Stimulated activated CD4-positive, alpha-beta T cell treated with anti-CD3 and anti-CD28 coated beads, Interleukin-12 subunit alpha, Interleukin-12 subunit beta, amount 100 ng/mL, for 4 hours (primary cell): ENCODE measurements at regions not wholly inside any gene's neighbourhood (a gene's known extent, or its start where the extent isn't known, plus 50 kb on each side); places are given as distances from the start of the nearest gene placed in this dataset.
"Not testable (repeated sequence)": the region's sequence is repeated elsewhere in the genome, so short reads cannot be mapped to it uniquely, and the experiment has no call there.

Experiments
- DNase-seq: peaks from one replicate; pipeline ENCODE4 v3.0.0-alpha.2; 2020

GRCh38 chr10:106280896-106281460 lies 883.5 kb downstream of the SORCS1 start:
- DNase-seq = no peak

DNA sequence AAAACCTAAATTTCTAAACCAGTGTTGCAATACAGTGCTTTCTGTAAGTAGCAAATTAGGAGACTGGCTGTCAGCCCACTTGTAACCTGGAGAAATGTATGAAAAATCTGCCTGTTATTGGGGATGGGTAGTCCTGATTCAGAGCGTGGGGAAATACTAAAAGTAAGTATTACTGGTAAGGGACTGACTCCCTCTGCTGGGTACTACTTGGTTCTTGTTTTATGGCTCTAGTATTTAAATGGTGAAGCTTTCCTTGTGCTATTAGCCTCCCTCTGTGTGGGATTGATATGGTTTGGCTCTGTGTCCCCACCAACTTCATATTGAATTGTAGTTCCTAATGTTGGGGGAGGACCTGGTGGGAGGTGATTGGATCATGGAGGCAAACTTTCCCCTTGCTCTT lies 886.1 kb downstream of the SORCS1 start:
- no peak for DNase-seq

DNA sequence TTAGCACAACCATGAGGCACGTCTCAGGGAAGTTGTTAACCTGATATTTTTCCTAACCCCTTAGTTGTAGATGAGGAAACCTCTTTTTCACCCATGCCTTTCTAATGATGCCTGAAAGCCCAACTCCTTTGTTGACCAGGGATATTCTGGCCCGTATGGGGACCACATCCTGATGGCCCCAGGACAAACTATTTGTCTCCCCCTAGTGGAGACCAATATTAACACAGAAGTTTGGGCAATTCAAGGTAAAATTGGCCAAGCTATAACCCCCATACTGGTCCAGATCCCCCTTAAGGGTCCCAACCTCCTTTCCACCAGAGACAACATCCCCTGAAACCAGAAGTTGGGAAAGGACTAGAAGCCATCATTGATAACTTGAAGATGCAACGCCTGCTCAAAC lies 893.3 kb downstream of the SORCS1 start:
- no peak for DNase-seq

DNA sequence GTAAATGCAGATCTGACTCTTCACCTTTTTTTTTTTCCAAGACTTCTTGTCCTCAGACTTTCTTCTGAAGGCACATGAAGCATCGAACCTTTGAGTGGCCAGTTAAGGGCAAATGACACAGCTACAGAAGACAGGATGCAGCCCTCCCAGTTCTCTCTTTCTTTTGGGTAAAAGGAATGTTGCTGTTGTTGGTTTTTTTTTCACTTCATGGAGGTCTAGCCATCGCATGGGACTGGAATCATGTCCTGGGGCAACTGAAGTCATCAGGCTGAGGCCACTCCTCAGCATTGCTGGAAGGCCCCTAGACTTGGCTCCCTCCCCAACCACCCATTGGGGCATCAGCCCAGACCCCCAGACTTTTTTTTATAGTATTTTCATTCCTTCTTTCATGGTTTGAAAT lies 896.5 kb downstream of the SORCS1 start:
- DNase-seq = no peak

GRCh38 chr10:106267591-106267990 lies 896.9 kb downstream of the SORCS1 start:
- DNase-seq = no peak

GRCh38 chr10:106257432-106257831 lies 907.1 kb downstream of the SORCS1 start:
- not testable (repeated sequence) for DNase-seq

GRCh38 chr10:106255111-106255678 lies 909.3 kb downstream of the SORCS1 start:
- no peak for DNase-seq

DNA sequence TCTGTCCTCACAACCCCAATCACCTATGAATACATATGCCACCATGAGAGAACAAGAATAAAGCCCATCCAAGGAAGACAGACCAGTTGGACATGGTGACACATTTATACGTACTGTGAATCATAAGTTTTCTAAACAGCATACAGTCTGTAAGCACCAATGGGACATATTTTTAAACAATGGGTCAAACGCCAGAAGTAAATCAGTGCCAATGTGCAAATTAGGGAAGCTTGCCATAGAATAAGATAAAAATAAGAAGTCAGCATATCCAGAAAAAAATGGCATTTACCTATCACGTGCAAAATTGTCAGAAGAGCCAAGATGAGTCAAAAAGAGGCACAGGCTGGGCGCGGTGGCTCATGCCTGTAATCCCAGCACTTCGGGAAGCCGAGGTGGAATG lies 910.4 kb downstream of the SORCS1 start:
- no peak for DNase-seq

DNA sequence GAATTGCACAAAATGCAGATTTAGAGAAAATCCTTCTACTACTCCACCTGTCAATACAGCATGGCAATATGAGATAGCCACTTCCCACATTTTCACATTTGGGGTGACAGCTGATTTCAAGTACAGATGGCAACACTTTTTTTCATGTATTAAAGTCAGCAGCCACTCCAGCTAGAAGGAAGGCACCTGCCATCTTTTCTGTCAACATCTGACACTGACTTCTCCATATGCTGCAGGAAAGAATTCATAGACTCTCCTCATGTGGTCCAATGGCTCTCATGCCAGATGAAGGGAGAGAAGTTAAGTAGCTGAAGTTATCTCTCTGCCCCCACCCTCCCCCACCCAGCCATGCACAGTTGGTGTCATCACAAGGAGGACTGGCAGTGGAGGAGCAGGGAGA lies 912.0 kb downstream of the SORCS1 start:
- DNase-seq = no peak

GRCh38 chr10:106251573-106251972 lies 912.9 kb downstream of the SORCS1 start:
- no peak for DNase-seq

GRCh38 chr10:106242301-106242700 lies 922.2 kb downstream of the SORCS1 start:
- DNase-seq = no peak

DNA sequence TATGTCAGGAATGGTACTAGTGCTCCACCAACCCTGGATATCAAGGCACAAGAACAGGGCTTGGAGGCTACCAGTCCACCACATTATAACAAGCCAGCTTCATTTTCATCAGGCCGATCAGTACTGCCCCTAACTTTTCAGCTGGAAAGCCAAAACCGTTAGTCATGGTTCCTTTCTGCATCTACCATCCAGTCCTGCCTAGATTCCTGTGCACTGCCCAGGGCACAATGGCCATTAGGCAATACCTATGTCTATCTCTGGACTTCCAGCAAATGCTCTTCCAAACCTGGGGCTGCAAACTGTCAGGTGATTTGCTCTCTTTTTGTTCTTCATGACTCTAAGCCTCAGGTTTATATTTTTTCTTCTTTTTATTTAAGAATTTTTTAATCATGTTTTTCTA lies 937.7 kb downstream of the SORCS1 start:
- no peak for DNase-seq

DNA sequence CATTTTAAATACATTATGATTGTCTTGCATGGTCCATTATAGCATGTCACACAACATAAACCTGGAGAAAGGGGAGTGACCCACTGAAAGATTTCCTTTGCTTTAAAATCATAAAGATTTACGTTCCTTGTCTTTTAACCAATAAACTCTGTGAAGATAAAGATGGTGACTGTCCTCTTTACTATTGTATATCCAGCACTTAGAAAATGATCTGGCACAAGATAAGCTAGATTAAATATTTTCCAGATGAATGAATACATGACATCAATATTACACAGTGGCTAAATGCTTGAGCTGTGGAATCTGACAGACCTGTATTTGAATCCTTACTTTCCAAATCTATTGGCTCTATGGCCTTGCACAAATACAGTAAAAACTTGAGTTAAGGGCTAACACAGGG lies 938.4 kb downstream of the SORCS1 start:
- DNase-seq = no peak

DNA sequence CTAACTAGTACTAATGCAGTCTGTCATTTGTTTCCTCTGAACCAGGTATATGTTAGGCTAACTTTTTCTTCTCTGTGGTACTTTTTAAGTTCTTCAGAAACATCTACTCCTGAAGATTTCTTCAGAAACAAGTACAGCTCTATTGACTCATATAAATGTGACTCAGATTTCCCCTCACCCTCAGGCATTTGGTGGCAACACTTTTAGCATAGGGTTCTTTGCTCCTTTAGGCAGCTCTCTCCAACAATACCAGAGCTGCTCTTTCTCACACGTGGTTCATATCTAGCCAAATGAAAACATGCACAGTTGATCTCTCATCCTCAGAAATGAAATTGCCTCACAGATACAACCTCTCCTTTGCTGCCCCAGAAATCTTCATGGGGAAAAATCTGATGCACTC lies 939.8 kb downstream of the SORCS1 start:
- DNase-seq = no peak

DNA sequence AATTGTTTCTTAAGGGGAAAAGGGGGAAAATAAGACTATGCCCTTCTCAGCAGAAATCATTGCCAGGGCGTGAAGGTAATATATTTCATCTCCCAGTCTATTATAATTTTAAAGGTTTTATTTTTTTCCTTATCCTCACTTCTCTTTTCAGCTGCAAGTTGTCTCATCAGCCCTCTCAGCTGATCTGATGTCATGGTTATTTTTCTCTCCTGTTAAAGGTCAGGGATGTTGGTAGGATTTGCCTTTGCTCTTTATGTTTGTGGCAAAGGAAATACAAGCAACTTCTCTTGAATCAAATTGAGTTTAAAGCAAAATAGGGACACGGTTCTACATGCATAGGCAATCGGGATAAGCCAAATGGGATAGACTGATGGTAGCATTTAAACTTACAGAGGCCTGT lies 946.9 kb downstream of the SORCS1 start:
- DNase-seq = no peak

DNA sequence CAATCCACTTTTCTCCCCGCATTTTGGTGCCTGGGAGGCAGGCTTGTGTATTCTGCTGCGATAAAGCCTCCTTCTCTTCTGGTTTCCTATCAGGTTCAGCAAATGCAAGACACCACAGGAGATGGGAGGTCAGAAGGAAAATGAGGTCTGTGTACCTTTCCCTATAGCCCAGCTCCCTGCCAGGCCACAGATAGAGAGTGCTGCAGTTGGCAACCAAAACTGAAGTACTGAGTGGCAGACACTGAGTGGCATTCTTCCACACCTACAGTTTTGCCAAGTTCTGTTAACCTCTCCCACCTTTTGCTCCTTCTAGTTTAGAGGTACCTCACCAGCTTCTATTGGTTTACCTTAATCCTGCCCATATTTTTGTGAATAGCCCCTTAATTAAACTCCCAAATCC lies 948.4 kb downstream of the SORCS1 start:
- DNase-seq = no peak

DNA sequence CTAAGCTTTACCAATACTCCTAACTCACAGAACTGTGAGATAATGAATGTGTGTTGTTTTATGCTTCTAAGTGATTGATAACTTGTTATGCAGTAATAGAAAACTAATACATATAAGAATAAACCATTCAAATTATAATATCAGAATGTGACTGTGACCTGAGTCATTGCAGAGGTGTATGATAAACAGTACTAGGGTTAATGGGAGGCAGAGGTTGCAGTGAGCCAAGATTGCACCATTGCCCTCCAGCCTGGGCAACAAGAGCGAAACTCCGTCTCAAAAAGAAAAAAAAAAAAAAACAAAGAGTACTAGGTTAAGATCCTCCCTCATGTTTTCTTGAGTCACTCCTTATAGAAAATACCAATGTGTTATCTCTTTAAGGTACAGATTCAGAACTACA lies 950.3 kb downstream of the SORCS1 start:
- DNase-seq = no peak

- no peak for DNase-seq
Observed at GRCh38 chr10:106213493-106213892, 951.0 kb downstream of the SORCS1 start.

DNA sequence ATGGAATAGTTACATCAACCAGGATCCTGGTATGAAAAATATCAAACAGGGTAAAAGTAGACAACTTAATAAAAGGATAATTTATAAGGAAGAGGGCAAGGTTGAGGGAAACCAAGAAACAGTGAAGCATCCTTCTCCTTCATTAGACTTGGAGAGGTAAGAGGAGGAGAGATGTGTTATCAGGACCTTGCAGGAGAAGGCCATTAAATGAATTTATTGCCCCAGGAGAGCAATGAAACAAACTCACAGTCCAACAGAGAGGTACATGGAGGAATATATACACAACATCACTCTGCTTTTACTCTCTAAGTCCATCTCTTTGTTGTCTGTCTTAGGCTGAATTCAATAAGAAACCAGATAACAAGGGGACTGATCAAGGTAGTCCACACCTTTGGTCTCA lies 966.2 kb downstream of the SORCS1 start:
- DNase-seq = no peak

DNA sequence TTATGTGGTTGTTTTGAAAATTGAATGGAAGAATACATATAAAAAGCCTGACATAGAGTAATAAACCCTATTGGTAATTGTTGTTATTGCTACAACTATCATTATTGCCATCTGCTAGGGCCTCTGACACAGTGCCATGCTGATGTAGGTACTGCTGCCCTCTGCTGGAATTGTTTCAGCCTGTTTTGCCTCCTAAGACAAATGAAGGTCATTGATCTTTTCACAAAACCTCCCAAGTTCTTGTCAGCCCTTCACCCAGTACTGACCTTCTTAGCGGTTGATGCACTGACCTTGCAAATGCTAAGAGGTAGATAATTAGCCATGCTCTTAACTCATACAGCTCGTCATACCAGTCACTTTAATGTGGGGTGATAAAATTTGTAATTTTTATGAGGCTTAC lies 975.2 kb downstream of the SORCS1 start:
- no peak for DNase-seq

GRCh38 chr10:106185951-106186350 lies 978.6 kb downstream of the SORCS1 start:
- no peak for DNase-seq

- DNase-seq = no peak
Observed at GRCh38 chr10:106183041-106183440, 981.5 kb downstream of the SORCS1 start.

- no peak for DNase-seq
Observed at GRCh38 chr10:106182542-106182941, 982.0 kb downstream of the SORCS1 start.

DNA sequence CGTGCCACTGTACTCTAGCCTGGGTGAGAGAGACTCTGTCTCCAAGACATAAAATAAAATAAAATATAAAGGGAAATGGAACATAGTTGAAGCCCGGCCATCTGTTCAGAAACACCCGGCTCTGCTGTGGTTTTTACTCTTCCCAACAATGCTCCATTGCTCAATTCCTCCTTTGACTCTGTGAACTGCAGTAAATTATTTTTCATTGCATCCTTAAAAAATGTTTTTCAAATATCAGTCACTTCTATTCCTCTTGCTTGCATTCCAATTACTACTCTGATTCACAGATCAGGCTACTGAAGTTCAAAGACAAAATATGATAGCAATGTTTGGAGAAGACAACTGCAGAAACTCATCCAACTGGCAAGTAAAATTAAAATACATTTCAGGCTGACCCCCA lies 983.0 kb downstream of the SORCS1 start:
- DNase-seq = no peak

- DNase-seq = no peak
Observed at GRCh38 chr10:106179430-106179829, 985.1 kb downstream of the SORCS1 start.
